ENCODE measurements at regions not wholly inside any gene's neighbourhood (a gene's known extent, or its start where the extent isn't known, plus 50 kb on each side); places are given as distances from the start of the nearest gene placed in this dataset.

DNA sequence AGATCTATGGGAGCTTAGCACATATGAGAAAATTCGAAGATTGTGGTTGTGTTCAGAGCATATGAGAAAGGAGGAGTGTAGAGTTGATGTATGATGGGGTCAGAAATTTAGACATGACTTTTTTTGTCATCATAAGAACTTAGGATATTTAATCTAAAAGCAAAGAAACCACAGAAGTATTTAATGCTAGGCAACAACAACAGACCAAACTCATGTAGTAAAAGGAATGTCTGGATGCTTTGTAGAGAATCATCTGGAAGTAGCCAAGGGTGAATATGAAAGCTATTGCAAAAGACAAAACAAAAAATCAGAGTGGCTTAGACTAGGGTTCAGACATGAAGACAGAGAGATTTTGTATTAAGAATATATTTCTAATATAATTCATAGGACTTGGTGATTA, 190.3 kb downstream of the SLITRK1 start:
- no peak for TF ChIP-seq FOXA1 (IDR thresholded peaks at IDR 0.05)
- TF ChIP-seq NFRKB (IDR thresholded peaks at IDR 0.05), result no peak
- no peak for TF ChIP-seq FOXM1 (IDR thresholded peaks at IDR 0.05; ENCODE audit: borderline replicate concordance)
- no peak for TF ChIP-seq SUZ12 (IDR thresholded peaks at IDR 0.05)
- no peak for TF ChIP-seq ELF4 (IDR thresholded peaks at IDR 0.05)
- no peak for TF ChIP-seq ZNF384 (IDR thresholded peaks at IDR 0.05)
- no peak for TF ChIP-seq BHLHE40 (IDR thresholded peaks at IDR 0.05; ENCODE audit: borderline replicate concordance)
- no peak for TF ChIP-seq CTBP1 (IDR thresholded peaks at IDR 0.05; ENCODE audit: borderline replicate concordance)
- no peak for TF ChIP-seq HDGF (IDR thresholded peaks at IDR 0.05; ENCODE audit: borderline replicate concordance)
- TF ChIP-seq SP1 (IDR thresholded peaks at IDR 0.05), result no peak
- TF ChIP-seq TARDBP (IDR thresholded peaks at IDR 0.05), result no peak
- TF ChIP-seq LEF1 (IDR thresholded peaks at IDR 0.05; ENCODE audit: borderline replicate concordance), result no peak
- TF ChIP-seq FOXK2 (IDR thresholded peaks at IDR 0.05), result no peak
- no peak for TF ChIP-seq L3MBTL2 (conservative IDR thresholded peaks at IDR 0.05)
